ENCODE measurements at regions not wholly inside any gene's neighbourhood (a gene's known extent, or its start where the extent isn't known, plus 50 kb on each side); places are given as distances from the start of the nearest gene placed in this dataset.

DNA sequence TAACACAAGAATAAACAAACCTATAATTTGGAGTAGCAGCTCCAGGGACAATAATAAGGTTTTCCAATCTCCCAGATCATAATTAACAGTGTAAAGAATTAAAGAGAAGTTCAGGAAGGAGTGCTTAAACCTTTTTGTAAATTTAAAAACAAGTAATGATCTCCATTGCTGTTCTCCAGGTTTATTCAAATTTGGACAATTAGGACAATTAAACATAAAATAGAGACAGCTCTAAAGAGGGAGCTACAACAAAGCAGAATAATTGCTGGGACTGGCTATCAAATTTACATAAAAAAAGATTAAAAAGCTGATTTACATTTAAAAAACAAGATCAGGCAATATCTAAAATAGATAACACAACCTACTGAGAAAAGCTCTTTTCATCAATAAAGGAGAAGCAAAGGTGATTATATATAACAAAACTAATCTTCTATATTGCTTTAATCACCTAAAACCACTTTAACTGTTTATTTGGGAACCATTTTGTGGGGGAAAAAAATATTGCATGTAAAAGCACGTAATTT, 80.1 kb upstream of the CREB1 start:
- DNase-seq (ENCODE audit: low spot score) = no peak

DNA sequence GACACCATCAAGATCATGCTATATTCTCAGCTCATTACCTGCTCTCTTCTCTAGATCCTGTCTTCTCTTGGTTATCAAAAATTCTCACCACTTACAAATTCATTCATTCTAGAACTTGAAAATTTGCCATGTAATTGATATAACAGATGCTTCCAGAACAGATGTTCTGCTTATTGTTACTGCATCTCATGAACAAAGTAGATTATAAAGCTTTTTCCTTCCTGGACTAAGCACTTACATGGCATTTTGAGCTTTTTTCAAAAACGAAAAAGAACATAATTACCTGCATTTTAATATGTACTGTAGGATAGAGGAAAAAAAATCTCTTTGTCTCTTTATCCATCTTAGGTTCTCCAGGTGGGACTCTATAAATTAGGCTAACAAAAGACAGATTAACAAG, 79.6 kb upstream of the CREB1 start:
- no peak for DNase-seq (ENCODE audit: low spot score)

DNA sequence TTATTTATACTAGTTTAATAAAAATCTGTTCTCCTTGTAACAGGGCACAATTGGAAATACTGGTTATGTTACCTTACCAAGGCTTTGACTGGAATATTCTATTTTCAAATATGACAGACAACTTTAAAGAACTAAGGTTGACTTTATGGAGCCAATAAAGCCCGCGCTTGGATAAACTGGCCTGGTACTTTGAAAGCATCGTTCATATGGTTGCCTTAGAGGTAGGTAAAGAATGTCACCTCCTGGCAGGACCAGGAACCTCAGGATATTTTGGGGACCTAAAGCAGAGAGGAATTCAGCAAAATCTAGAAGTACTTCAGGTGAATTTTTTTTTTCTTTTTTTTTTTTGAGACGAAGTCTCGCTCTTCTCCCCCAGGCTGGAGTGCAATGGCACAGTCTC, 71.2 kb upstream of the CREB1 start:
- no peak for DNase-seq (ENCODE audit: low spot score)

DNA sequence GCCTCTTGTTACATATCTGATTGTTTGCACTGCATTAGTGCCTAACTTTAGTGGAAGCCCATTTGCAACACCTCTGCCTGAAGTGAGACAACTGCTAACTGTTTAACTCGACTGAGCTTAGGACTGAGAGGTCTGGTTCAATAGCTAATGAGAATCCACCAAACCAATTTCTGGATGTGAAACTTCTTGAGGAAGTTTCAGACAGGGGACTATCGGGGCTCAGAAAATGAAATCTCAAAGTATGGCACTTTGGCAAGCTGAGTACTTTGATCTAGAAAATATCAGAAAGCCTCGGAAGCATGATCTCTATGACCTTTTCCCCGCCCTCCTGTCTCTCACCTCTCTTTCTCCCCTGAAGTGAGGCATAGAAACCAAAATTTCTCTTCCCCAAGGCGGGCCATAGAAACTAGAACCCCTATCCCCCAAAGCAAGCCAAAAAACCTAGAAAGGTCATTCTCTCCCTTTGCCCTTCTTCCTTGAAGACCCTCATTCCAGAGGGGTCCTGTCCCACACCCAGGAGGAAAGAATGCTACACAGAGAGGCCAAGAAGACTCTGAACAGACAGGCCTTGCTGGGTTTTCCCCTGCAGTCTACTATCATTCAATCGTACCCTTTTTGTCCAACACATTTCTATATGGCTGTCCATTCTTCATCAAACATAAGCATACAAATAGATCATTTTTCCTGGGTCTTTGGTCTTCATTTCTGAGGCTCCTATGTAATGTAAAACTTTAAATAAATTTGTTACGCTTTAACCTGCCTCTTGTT, 69.6 kb upstream of the CREB1 start:
- DNase-seq (ENCODE audit: low spot score) = no peak

DNA sequence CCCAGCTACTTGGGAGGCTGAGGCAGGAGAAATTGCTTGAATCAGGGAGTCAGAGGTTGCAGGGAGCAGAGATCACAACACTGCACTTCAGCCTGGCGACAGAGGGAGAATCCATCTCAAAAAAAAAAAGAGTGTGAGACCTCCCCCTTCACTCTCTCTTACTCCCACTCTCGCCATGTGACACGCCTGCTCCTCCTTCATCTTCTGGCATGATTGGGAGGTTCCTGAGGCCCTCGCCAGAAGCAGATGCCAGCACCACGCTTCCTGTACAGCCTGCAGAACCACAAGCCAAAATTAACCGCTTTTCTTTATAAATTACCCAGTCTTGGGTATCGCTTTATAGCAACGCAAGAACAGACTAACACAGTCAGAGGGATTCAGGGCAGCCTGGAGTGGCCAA, 66.3 kb upstream of the CREB1 start:
- no peak for DNase-seq (ENCODE audit: low spot score)

DNA sequence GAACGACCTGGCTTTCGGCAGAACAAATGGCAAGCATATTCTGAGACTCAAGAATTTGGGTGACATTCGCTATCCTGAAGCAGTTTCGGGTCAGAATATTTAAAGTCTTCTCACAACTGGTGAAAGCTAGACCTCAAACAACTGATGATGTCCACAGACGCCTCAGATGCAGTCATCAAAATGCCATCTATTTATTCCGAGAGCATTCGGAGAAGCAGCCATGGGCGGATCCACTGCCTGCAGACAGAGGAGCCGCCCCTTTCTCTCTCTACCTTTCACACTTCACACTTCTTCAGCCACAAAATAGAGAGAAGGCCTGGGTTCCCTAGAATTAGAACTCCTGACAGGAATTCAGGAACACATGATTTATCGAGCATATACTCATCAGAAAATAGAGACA, 65.8 kb upstream of the CREB1 start:
- no peak for DNase-seq (ENCODE audit: low spot score)

DNA sequence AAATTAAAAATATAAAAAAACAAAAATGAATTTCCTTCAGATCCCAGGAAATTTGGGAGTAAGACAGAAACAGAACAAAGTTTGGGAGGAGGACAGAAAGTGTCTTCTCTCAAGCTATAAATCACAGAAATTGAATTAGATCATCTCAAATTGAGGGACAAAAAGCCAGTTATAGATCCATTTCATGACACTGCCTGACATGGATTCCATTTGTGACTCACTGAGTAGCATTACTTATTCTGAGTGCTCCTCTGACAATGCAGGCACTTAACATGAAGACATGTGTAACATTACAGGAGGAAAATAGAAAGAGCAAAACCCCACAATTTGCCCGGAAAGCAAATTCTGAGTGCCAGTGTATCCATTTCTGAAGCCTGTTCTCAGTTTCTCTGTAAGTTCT, 63.9 kb upstream of the CREB1 start:
- no peak for DNase-seq (ENCODE audit: low spot score)

DNA sequence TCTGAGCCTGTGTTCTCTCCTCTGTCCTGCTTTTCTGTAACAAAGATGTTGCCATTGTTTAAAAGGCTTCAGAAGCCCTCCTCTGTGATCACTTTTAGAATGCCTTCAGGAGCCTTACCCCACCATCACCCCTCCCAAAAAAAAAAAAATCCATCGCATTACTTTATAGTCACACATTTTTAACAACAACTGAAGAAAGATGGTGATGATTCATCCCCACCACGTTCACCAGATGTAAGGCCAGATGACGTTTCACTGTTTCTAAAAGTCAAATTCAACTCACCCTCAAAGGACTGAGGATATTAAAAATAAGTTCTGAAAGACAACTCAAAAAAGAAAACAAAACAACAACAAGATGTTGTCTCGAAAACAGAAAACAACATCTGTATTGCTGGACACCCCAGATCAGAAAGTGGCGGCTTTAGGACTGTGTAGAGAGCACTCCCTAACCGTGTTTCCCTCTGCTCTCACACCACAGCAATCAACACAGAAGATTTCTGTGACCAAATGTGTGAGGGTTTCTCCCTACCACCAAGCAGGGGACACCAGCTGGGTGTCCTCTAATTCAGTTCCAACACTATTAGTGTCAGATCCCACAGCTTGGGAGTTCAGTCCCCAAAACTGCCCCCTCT, 61.9 kb upstream of the CREB1 start:
- no peak for DNase-seq (ENCODE audit: low spot score)

DNA sequence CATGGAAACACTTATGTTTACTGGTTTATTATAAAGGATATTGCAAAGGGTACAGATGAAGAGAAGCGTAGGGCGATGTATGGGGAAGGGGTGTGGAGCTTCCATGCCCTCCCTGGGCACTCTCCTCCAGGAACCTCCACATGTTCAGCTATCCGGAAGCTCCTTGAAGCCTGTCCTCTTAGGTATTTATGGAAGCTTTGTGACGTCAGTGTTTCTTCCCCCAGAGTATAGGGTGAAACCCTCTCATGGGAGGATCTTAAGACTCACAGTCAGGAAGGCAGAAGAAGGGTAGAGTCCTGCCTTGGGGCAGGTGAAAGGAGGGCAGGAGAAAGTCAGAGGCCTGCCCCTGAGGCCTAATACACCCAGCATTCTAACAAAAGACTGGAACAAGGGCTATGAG, 61.3 kb upstream of the CREB1 start:
- no peak for DNase-seq (ENCODE audit: low spot score)

DNA sequence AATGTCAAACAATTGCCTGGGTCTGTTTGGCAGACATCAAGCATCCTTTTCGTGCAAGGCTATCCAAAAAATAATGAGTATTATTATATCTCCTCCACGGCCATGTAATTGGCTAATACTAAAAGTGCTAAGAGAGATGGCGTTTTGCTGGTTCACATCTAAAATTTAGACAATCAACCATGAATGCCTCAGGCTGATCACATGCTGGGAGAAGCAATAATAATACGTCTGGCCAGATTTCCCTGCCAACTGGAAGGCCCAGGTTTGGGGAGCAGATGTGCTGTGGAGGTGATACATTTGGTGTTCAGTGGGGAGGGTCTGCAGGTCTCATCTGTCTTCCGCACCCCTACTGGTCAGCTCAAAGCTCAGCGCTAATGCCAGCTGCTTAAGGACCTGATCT, 60.3 kb upstream of the CREB1 start:
- no peak for DNase-seq (ENCODE audit: low spot score)

DNA sequence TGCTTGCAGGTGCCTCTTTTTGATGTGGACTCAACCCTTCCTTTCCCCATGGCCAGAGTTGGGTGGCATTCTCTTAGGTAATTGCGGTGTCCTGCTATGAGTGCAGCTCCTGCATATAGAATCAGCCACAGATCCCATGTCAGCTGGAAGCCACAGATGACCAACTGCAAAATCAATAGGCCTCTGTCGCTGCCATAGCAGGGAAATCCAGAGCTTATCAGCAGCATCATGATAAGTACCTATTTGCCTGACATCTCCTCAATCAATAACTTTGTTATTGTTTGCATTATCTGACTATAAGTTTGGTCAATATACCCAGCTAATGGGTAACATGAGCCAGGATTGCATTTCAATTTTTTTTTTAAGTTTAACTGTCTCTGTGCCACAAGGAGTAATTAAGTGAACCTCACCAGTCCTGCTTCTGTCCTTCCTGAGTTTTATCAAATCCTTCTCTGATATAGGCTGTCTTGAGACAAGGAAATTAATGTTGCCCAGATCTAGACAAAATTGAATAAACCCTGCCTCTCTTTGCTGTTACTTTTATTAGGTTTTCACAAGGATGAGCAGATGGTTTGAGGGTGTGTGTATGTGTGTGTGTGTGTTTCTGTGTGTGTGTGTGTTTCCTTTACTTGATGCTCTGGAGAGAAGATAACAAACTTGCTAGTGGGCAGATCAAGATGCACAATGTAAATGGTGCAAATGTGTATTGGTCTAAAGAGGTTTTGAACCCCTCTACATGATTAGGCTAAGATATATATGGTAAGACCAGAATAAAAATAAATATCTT, 59.6 kb upstream of the CREB1 start:
- no peak for DNase-seq (ENCODE audit: low spot score)

DNA sequence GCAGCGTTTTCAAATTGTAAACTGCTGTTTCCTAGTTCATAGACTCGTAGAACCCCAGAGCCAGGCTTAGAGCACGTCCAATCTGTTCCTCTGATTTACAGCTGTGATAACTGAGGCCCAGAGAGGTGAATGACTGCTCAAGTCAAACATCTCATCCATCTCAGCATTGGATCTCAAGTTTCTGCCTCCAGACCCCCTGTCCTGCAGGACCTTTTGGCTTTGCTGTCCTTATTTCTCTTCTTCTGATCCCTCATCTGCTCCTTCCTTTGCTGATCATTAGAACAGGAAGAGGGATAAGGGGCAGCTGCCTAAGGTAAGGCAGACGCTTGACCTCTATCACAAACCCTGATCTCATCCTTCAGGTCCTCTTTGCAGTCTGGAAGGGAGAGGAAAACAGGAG, 58.5 kb upstream of the CREB1 start:
- no peak for DNase-seq (ENCODE audit: low spot score)

DNA sequence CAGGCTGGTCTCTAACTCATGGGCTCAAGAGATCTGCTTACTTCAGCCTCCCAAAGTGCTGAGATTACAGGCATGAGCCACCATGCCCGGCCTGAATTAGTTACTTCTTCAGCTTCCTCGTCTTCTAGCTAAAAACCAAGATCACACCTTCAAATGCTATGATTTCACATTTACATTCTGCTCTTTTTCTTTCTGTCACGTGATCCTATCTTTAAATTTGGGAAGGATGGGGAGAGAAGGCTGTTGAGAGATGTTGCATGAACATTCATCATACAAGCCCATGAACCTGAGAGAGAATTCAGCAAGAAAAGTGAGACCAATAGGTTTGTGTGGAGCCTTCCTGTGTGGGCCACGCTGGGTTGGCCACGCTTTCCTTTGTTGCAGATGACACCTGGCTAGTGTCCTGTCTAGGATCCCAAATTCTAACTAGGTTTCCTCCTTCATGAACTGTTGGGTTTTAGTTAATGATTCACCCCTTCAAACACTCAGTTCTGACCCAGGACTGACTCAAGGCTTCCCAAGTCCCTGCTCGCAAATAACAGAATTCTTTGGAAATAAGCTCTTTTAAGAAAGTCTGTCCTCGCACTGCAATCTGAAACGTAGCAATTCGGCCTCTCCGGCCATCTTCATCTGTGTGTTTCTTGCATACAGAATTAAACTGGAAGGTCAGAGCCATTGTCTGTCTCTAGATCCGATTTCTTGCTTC, 57.3 kb upstream of the CREB1 start:
- no peak for DNase-seq (ENCODE audit: low spot score)

DNA sequence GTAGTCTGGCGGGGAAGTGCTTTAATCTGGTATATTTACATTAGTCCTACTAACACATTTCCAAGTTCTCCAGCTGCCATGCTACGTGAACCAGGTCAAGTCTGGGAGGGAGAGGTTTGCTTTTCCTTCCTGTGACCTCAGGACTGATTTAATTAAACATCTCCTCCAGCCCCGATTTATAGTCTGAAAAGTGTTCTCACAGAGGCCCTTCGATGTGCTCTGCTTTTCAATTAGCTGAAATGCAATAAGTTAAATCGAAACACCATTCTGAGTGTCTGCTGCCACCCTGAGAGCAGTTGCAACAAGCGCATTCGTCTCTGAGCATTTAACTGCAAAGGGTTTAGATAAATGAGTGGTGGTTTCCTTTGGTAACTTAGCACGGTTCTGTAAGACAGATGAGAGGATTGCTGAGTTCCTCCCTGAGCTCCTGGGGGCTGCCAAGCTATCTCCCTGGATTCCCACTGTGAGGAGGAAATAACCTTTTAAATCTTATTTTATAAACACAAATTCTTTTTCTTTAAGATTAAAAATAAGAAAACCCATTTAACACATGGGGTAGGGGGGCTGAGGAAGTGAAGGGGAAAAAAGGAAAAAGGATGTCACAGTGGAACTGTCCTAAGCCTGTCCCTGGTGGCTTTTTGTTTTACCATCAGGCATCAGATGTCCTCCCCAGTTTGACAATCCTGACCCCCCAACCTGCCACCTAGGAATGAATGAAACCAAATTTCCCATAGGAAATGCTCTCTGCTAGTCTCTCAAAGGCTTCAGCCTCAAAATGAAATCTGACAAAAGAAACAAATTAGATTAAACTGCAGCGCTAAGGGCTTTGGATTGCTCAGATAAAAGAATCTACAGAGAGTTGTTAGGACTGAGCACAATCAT, 56.5 kb upstream of the CREB1 start:
- peak; percentile 23 for DNase-seq (ENCODE audit: low spot score)

DNA sequence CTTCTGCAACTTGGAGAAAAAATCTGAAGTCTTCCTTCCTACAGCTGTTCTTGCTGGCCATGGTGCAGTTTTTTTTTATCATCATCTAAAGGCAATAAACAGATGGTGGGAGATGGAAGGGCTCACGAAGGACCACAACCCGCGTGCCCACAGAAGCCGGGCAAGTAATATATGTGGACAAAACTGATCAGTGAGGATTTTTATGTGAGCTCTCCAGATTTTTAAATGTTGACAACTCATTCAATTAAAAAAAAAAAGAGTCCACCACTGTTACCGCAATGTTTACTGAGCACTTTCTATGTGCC, 55.9 kb upstream of the CREB1 start:
- DNase-seq (ENCODE audit: low spot score) = no peak

DNA sequence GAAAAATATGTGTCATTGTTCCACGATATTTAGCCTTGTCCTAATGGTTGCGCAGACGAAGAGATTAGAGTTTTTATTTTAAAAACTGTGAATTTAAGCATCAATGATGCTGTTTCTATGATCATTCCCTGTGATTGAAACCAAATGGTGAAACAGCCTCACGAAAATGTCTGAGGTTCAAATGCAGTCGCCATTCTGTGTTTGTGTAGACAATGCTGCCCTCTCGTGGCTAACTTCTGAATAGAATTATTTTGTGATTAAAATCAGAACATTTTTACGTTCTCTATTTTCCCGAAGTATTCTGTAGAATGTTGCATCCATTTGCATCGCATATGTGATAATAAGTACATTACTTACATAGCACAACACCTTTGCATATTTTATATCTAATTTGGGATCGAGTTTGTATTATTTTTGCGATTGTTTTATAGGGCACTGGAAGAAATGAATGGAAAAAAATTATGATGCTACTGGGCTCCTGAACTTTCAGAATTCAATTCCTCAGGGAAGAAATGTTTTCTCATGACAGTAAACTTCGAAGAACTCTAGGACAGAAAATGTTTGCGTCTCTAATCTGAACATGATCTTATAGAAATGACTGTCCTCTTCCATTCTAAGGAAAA, 54.8 kb upstream of the CREB1 start:
- DNase-seq (ENCODE audit: low spot score) = peak; percentile 42

DNA sequence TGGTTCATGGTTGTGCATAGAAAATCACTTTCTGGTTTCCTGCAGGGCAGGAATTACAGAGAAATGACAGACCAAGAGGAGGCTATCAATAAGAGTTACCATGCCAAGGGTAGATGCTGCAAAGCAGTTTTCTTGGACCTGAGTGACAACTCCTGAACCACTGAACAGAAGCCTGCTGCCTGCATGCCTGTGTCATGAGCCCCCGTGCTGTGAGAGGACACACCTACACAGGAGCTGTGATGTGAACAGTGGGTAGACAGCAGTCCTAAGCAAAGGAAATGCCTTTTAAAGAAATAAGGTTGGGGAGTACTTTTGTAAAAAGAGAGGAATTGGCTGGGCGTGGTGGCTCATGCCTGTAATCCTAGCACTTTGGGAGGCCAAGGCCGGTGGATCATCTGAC, 54.2 kb upstream of the CREB1 start:
- no peak for DNase-seq (ENCODE audit: low spot score)

DNA sequence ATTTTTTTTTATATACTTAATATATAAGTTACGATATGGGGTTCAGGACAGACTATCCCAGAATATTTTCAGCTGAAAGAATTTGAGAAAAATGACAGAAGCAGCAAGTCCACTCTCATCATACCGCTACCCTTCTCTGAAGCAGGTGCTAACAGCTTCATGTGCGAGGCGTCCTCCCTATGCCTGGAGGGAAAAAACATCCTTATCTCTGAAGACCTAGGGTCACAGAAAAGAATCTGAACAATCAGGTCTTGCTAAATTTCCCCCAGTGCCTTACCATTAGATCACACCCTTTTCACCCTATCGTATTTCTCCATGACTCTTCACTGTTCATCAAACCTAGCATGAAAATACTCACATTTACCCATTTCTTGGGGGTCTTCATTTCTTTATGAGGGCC, 51.9 kb upstream of the CREB1 start:
- DNase-seq (ENCODE audit: low spot score) = no peak

DNA sequence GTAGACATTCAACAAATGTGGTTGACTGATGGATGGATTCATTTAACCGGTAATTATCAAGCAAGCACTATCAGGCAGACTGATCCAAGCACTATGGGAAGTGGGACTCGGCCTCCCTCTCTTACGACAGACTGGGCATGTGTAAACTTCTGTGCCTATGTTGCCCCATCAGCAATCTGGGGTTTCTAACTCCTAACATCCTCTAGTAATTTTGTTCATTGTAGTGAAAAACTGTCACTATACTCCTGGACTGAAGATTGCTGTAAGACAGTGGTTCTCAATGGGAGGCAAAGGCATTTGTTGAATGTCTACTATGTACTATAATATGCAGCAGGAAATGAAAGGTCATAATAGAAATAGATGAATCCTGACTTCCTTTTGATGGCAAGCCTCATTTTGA, 51.2 kb upstream of the CREB1 start:
- DNase-seq (ENCODE audit: low spot score) = no peak

DNA sequence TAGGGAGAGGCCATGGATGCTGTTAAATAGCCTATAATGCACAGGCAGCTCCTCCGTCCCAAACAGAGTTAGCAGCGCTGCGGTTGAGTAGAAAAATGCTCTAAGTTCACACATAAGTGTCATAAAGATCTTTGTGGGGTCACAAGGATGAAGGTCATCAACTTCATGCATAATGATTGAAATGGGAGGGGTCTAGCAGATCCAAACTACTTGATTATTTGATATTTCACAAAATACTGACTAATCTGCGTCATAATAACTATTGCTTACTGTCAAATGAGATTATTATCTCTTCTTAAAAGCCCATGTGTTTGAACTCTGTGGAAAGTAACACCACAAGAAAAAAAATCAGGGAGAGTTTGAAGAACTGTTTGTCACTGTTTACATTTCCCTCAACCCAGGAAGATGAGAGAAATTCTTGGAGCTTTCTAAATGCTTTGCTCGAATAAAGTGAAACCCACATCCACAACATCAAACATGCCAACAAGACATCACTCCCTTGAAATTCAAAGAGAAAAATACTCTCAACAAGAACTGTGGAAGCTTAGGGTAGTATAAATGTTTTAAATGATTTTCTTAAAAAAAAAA, 50.5 kb upstream of the CREB1 start:
- DNase-seq (ENCODE audit: low spot score) = no peak
